ENCODE measurements at regions not wholly inside any gene's neighbourhood (a gene's known extent, or its start where the extent isn't known, plus 50 kb on each side); places are given as distances from the start of the nearest gene placed in this dataset.

- TF ChIP-seq CTCF (IDR thresholded peaks at IDR 0.05; ENCODE audit: unreplicated experiment), result no peak
- no TSS peak for BruUV-seq (replicated peaks)
- no peaks in the 10 kb centered on the region for H3K4me1 Mint-ChIP-seq (ENCODE audit: insufficient read depth, unreplicated experiment)
- no peaks in the 10 kb centered on the region for H3K9me3 Mint-ChIP-seq (ENCODE audit: unreplicated experiment)
- POLR2A ChIA-PET, result interaction anchor here (0.7 kb wide), 1 partner anchor 179 kb away, joined by 3 read pairs; no protein-coding TSS in a partner anchor
- intact Hi-C loops (cut with micrococcal nuclease), result no loop called here
- CTCF ChIA-PET, result interaction anchor here (1.0 kb wide), 1 partner anchor 475 kb away, joined by 3 read pairs; no protein-coding TSS in a partner anchor
- H3K27me3 Mint-ChIP-seq (ENCODE audit: insufficient read depth, unreplicated experiment), result peaks cover 72% of the 10 kb centered on the region
- no peak overlapping the region for H3K4me3 Mint-ChIP-seq (ENCODE audit: unreplicated experiment)
- no peak for DNase-seq (ENCODE audit: unreplicated experiment)
- no peaks in the 10 kb centered on the region for H3K36me3 Mint-ChIP-seq (ENCODE audit: insufficient read depth, unreplicated experiment)
- no peak overlapping the region for H3K27ac Mint-ChIP-seq (ENCODE audit: low read depth, unreplicated experiment)
These were observed 474.2 kb downstream of the GADD45G start for GRCh38 chr9:90078988-90079421.

- no TSS peak for BruUV-seq (replicated peaks)
- ChIA-PET CTCF (no interaction called here), POLR2A (no interaction called here)
- Mint-ChIP-seq H3K36me3 (ENCODE audit: insufficient read depth, unreplicated experiment) (no peaks in the 10 kb centered on the region), H3K27me3 (ENCODE audit: insufficient read depth, unreplicated experiment) (peaks cover 60% of the 10 kb centered on the region), H3K4me1 (ENCODE audit: insufficient read depth, unreplicated experiment) (no peaks in the 10 kb centered on the region), H3K27ac (ENCODE audit: low read depth, unreplicated experiment) (no peak overlapping the region), H3K9me3 (ENCODE audit: unreplicated experiment) (no peaks in the 10 kb centered on the region), H3K4me3 (ENCODE audit: unreplicated experiment) (no peak overlapping the region)
- intact Hi-C loops (cut with micrococcal nuclease), result no loop called here
- TF ChIP-seq CTCF (IDR thresholded peaks at IDR 0.05; ENCODE audit: unreplicated experiment), result no peak
- DNase-seq (ENCODE audit: unreplicated experiment), result no peak
These were observed 480.8 kb downstream of the GADD45G start for GRCh38 chr9:90085633-90086032.

GRCh38 chr9:90086101-90086511 lies 481.3 kb downstream of the GADD45G start:
- CTCF ChIA-PET, result interaction anchor here (0.5 kb wide), 1 partner anchor 573 kb away, joined by 3 read pairs; no protein-coding TSS in a partner anchor
- peaks cover 59% of the 10 kb centered on the region for H3K27me3 Mint-ChIP-seq (ENCODE audit: insufficient read depth, unreplicated experiment)

GRCh38 chr9:90088434-90088833 lies 483.6 kb downstream of the GADD45G start:
- no TSS peak for BruUV-seq (replicated peaks)
- intact Hi-C loops (cut with micrococcal nuclease), result no loop called here
- no peak overlapping the region for H3K4me3 Mint-ChIP-seq (ENCODE audit: unreplicated experiment)
- H3K27me3 Mint-ChIP-seq (ENCODE audit: insufficient read depth, unreplicated experiment), result peaks cover 64% of the 10 kb centered on the region
- no peak for DNase-seq (ENCODE audit: unreplicated experiment)
- no peaks in the 10 kb centered on the region for H3K9me3 Mint-ChIP-seq (ENCODE audit: unreplicated experiment)
- ChIA-PET POLR2A (no interaction called here), CTCF (interaction anchor here (1.1 to 1.9 kb wide), 2 partner anchors 11 to 15 kb away, joined by 4 to 5 read pairs; no protein-coding TSS in a partner anchor)
- H3K4me1 Mint-ChIP-seq (ENCODE audit: insufficient read depth, unreplicated experiment), result no peaks in the 10 kb centered on the region
- no peak overlapping the region for H3K27ac Mint-ChIP-seq (ENCODE audit: low read depth, unreplicated experiment)
- no peaks in the 10 kb centered on the region for H3K36me3 Mint-ChIP-seq (ENCODE audit: insufficient read depth, unreplicated experiment)
- no peak for TF ChIP-seq CTCF (IDR thresholded peaks at IDR 0.05; ENCODE audit: unreplicated experiment)

More at GRCh38 chr9:90086101-90086511, 481.3 kb downstream of the GADD45G start:
- Mint-ChIP-seq H3K36me3 (ENCODE audit: insufficient read depth, unreplicated experiment) (no peaks in the 10 kb centered on the region), H3K4me1 (ENCODE audit: insufficient read depth, unreplicated experiment) (no peaks in the 10 kb centered on the region), H3K27ac (ENCODE audit: low read depth, unreplicated experiment) (no peak overlapping the region), H3K4me3 (ENCODE audit: unreplicated experiment) (no peak overlapping the region), H3K9me3 (ENCODE audit: unreplicated experiment) (no peaks in the 10 kb centered on the region)
- no peak for TF ChIP-seq CTCF (IDR thresholded peaks at IDR 0.05; ENCODE audit: unreplicated experiment)
- no peak for DNase-seq (ENCODE audit: unreplicated experiment)
- POLR2A ChIA-PET, result no interaction called here
- intact Hi-C loops (cut with micrococcal nuclease), result no loop called here
- no TSS peak for BruUV-seq (replicated peaks)

All from MCF 10A (cell line).